Natural killer cell (primary cell): ENCODE measurements at regions not wholly inside any gene's neighbourhood (a gene's known extent, or its start where the extent isn't known, plus 50 kb on each side); places are given as distances from the start of the nearest gene placed in this dataset.

Experiments used
- ATAC-seq, 3 donors: fragments of 150-1000 bp in 2 of 3; fragments of 200-7000 bp in 1 of 3; cut with Tn5 transposase; 1 replicate in 1 of 3; 2 replicates in 2 of 3; pipeline ENCODE4 v1.10.0; 2021; ENCODE audit warnings: mild to moderate bottlenecking in 2 of 3, moderate library complexity in 2 of 3
- DNase-seq, 2 donors: peaks; one replicate each; pipeline versions ENCODE4 v3.0.0 to v3.0.0-alpha.2; 2013 to 2021; ENCODE audit warnings: mixed read lengths in 1 of 2
- H3K27ac ChIP-seq: one replicate; pipeline ENCODE4 v1.5.1; 2013; ENCODE audit warnings: mild to moderate bottlenecking, low read length
- H3K27me3 ChIP-seq: one replicate; pipeline ENCODE4 v1.6.1; 2013; ENCODE audit warnings: low read length; ENCODE audit not compliant: control insufficient read depth, insufficient read depth
- H3K36me3 ChIP-seq: one replicate; pipeline ENCODE4 v1.6.1; 2013; ENCODE audit warnings: low read length; ENCODE audit not compliant: control insufficient read depth, insufficient read depth
- H3K4me1 ChIP-seq: one replicate; pipeline ENCODE4 v1.6.1; 2013; ENCODE audit warnings: low read length; ENCODE audit not compliant: control insufficient read depth, insufficient read depth
- H3K4me3 ChIP-seq: one replicate; pipeline ENCODE4 v1.5.1; 2013; ENCODE audit warnings: low read length
- H3K9me3 ChIP-seq: one replicate; pipeline ENCODE4 v1.6.1; 2013; ENCODE audit warnings: low read length; ENCODE audit not compliant: control insufficient read depth, insufficient read depth
- H3K27ac Mint-ChIP-seq, 2 donors: one replicate each; pipeline ENCODE4 v1.8.0; 2022; ENCODE audit warnings: mild to moderate bottlenecking in 2 of 2, mixed read lengths in 2 of 2, moderate library complexity in 1 of 2
- H3K27me3 Mint-ChIP-seq, 2 donors: one replicate each; pipeline ENCODE4 v1.8.0; 2022; ENCODE audit warnings: low read depth in 2 of 2, mixed read lengths in 2 of 2
- H3K36me3 Mint-ChIP-seq: one replicate; pipeline ENCODE4 v1.8.0; 2022; ENCODE audit warnings: mixed read lengths
- H3K4me1 Mint-ChIP-seq, 2 donors: one replicate each; pipeline ENCODE4 v1.8.0; 2022; ENCODE audit warnings: mixed read lengths in 2 of 2
- H3K4me3 Mint-ChIP-seq: one replicate; pipeline ENCODE4 v1.8.0; 2022; ENCODE audit warnings: mild to moderate bottlenecking, moderate library complexity, mixed read lengths
- H3K9me3 Mint-ChIP-seq, 2 donors: one replicate each; pipeline ENCODE4 v1.8.0; 2022; ENCODE audit warnings: mixed read lengths in 2 of 2
- WGBS: methylation state at CpG from one replicate; pipeline ENCODE4 v1.1.7; 2013; ENCODE audit warnings: missing lambda C conversion rate; ENCODE audit not compliant: insufficient coverage; 5-methylcytosine and 5-hydroxymethylcytosine counted together
- intact Hi-C: fragments of 100-400 bp; cut with micrococcal nuclease; formaldehyde crosslinking; loops from one replicate; pipeline ENCODE4 v1.14.2; 2022
- TF ChIP-seq, protein P1 (sequence below): fragments of 200-600 bp; IDR thresholded peaks from one replicate; pipeline ENCODE4 v1.8.0; 2022; ENCODE audit warnings: antibody characterized with exemption

- peaks cover 15 to 50% of the 10 kb centered on the region in 2 donors for H3K27me3 Mint-ChIP-seq
- Histone ChIP-seq H3K36me3 (no peaks in the 10 kb centered on the region), H3K9me3 (no peaks in the 10 kb centered on the region), H3K27me3 (no peaks in the 10 kb centered on the region), H3K4me1 (no peaks in the 10 kb centered on the region), H3K27ac (no peak overlapping the region), H3K4me3 (no peak overlapping the region)
- no peak for ATAC-seq
- H3K4me1 Mint-ChIP-seq: no peaks in the 10 kb centered on the region
- no peak overlapping the region for H3K4me3 Mint-ChIP-seq
- no peaks in the 10 kb centered on the region for H3K36me3 Mint-ChIP-seq
- WGBS: 77% methylated on average over 4 of the region's 4 CpGs
- H3K9me3 Mint-ChIP-seq: no peaks in the 10 kb centered on the region
- TF ChIP-seq, protein P1, sequence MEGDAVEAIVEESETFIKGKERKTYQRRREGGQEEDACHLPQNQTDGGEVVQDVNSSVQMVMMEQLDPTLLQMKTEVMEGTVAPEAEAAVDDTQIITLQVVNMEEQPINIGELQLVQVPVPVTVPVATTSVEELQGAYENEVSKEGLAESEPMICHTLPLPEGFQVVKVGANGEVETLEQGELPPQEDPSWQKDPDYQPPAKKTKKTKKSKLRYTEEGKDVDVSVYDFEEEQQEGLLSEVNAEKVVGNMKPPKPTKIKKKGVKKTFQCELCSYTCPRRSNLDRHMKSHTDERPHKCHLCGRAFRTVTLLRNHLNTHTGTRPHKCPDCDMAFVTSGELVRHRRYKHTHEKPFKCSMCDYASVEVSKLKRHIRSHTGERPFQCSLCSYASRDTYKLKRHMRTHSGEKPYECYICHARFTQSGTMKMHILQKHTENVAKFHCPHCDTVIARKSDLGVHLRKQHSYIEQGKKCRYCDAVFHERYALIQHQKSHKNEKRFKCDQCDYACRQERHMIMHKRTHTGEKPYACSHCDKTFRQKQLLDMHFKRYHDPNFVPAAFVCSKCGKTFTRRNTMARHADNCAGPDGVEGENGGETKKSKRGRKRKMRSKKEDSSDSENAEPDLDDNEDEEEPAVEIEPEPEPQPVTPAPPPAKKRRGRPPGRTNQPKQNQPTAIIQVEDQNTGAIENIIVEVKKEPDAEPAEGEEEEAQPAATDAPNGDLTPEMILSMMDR: no peak
- no peak overlapping the region for H3K27ac Mint-ChIP-seq
- intact Hi-C loops: no loop called here
- no peak for DNase-seq
Measured at GRCh38 chr20:48291896-48292295, 506.6 kb upstream of the SULF2 start.

GRCh38 chr20:48288930-48289507 is 503.7 kb upstream of the SULF2 start:
- no peak for ATAC-seq
- Mint-ChIP-seq H3K9me3 (no peaks in the 10 kb centered on the region), H3K4me1 (no peaks in the 10 kb centered on the region), H3K4me3 (no peak overlapping the region), H3K27ac (no peak overlapping the region), H3K36me3 (no peaks in the 10 kb centered on the region), H3K27me3 (peaks cover 12 to 57% of the 10 kb centered on the region in 2 donors)
- Histone ChIP-seq H3K27ac (no peak overlapping the region), H3K4me1 (no peaks in the 10 kb centered on the region), H3K36me3 (no peaks in the 10 kb centered on the region), H3K9me3 (no peaks in the 10 kb centered on the region), H3K4me3 (no peak overlapping the region), H3K27me3 (no peaks in the 10 kb centered on the region)
- 80% methylated on average over 2 of the region's 2 CpGs for WGBS
- DNase-seq: no peak
- intact Hi-C loops: no loop called here
- TF ChIP-seq, protein P1: no peak

DNA sequence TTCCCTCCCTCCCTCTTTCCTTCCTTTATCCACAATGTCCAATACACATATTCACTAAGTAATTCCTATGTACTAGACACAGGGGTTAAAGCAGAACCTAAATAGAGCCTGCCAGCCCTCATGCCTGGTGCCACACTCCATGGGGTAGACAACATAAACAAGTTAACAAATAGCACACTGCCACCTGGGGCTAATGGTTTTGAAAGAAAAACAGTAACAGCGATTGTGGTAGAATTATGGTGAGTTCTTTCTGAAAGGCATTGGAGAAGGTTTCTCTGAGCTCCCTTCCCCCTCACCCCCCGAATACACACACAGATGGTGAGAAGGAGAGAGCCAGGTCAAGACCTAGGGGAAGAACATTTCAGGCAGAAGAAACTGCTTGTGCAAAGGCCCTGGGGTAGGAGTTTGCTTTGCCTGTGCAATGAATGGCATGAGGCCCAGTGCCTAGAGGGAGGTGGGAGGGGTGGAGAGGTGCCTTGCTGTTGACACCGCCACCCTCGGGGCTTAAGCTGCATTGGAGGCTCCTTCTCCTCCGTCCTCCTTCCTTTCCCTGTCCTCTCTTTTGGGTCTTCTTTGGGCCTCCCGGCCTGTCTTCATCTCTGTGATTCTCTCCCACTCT is 502.4 kb upstream of the SULF2 start:
- Histone ChIP-seq H3K27ac (no peak overlapping the region), H3K4me3 (no peak overlapping the region), H3K9me3 (no peaks in the 10 kb centered on the region), H3K4me1 (no peaks in the 10 kb centered on the region), H3K36me3 (no peaks in the 10 kb centered on the region), H3K27me3 (no peaks in the 10 kb centered on the region)
- 93% methylated on average over 4 of the region's 6 CpGs for WGBS
- Mint-ChIP-seq H3K9me3 (no peaks in the 10 kb centered on the region), H3K27me3 (peaks cover 12 to 54% of the 10 kb centered on the region in 2 donors), H3K4me1 (no peaks in the 10 kb centered on the region), H3K4me3 (no peak overlapping the region), H3K27ac (no peak overlapping the region), H3K36me3 (no peaks in the 10 kb centered on the region)
- intact Hi-C loops: no loop called here
- no peak for DNase-seq
- TF ChIP-seq, protein P1: no peak
- no peak for ATAC-seq

GRCh38 chr20:48287021-48287494 is 501.8 kb upstream of the SULF2 start:
- H3K27ac ChIP-seq: no peak overlapping the region
- no peak for ATAC-seq

More at GRCh38 chr20:48287021-48287494, 501.8 kb upstream of the SULF2 start:
- Mint-ChIP-seq H3K9me3 (no peaks in the 10 kb centered on the region), H3K4me1 (no peaks in the 10 kb centered on the region), H3K27me3 (peaks cover 9 to 47% of the 10 kb centered on the region in 2 donors), H3K27ac (no peak overlapping the region), H3K36me3 (no peaks in the 10 kb centered on the region), H3K4me3 (no peak overlapping the region)
- Histone ChIP-seq H3K36me3 (no peaks in the 10 kb centered on the region), H3K4me3 (no peak overlapping the region), H3K9me3 (no peaks in the 10 kb centered on the region), H3K27me3 (no peaks in the 10 kb centered on the region), H3K4me1 (no peaks in the 10 kb centered on the region)
- intact Hi-C loops: no loop called here
- WGBS: 69% methylated on average over 7 of the region's 7 CpGs
- no peak for DNase-seq
- TF ChIP-seq, protein P1: no peak
